Mammary epithelial cell (primary cell): ENCODE measurements at regions not wholly inside any gene's neighbourhood (a gene's known extent, or its start where the extent isn't known, plus 50 kb on each side); places are given as distances from the start of the nearest gene placed in this dataset.

Source experiments
- EZH2 ChIP-seq: IDR thresholded peaks from 2 replicates; pipeline ENCODE4 v1.6.1; 2012; ENCODE audit warnings: low read length, inconsistent platforms, borderline replicate concordance
- TF ChIP-seq, protein P1 (sequence below), 2 donors: IDR thresholded peaks in 1 of 2; conservative IDR thresholded peaks in 1 of 2; 2 replicates each; pipeline ENCODE4 v1.5.1; 2011 to 2012; ENCODE audit warnings: inconsistent platforms in 2 of 2, low read length in 2 of 2, mild to moderate bottlenecking in 2 of 2, control low read depth in 1 of 2, low read depth in 1 of 2; ENCODE audit not compliant: insufficient read depth in 1 of 2; ENCODE audit errors: extremely low read depth in 1 of 2

DNA sequence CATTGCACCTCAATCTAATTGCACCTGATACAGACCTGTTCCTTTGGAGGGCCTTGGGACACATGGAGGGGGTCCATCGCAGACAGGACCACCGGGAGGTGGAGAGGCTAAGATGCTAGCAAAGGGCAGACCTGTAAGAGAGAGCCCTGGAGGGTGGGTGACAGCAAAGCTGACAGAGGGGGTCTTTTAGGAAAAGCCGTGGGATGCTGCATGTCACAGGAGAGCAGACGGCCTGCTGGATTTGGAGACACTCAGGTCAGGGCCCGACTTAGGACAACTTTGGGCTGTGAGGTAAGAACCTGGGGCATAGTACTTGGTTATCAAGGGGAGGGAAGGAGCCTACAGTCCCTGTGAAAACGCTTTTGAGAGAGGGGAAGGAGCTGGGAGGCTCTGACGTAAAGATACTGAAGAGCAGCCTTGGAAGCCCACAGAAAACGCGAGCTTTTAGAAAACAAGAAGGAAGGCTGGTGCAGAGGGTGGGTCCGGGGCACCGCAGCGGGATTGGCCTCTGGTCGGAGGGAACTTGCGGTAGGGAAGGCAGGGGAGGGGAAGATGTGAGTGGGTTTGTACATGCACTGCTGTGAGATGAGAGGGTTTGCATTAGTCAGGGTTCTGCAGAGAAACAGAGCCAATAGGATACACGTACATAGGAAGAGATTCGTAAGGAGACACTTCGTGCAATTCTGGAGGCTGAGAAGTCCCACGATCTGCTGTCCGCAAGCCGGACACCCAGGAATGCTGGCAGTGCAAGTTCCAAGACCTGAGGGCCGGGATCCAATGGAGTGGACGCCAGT lies 868.5 kb downstream of the TBC1D22A start:
- TF ChIP-seq, protein P1, sequence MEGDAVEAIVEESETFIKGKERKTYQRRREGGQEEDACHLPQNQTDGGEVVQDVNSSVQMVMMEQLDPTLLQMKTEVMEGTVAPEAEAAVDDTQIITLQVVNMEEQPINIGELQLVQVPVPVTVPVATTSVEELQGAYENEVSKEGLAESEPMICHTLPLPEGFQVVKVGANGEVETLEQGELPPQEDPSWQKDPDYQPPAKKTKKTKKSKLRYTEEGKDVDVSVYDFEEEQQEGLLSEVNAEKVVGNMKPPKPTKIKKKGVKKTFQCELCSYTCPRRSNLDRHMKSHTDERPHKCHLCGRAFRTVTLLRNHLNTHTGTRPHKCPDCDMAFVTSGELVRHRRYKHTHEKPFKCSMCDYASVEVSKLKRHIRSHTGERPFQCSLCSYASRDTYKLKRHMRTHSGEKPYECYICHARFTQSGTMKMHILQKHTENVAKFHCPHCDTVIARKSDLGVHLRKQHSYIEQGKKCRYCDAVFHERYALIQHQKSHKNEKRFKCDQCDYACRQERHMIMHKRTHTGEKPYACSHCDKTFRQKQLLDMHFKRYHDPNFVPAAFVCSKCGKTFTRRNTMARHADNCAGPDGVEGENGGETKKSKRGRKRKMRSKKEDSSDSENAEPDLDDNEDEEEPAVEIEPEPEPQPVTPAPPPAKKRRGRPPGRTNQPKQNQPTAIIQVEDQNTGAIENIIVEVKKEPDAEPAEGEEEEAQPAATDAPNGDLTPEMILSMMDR (conservative IDR thresholded peaks at IDR 0.05 in 1 of 2, IDR thresholded peaks at IDR 0.05 in 1 of 2; ENCODE audit: extremely low read depth in 1 of 2, insufficient read depth in 1 of 2, low read depth in 1 of 2, low read length in 2 of 2), result no peak
- TF ChIP-seq EZH2, result no peak
